GM23248 (cell line): ENCODE measurements at regions not wholly inside any gene's neighbourhood (a gene's known extent, or its start where the extent isn't known, plus 50 kb on each side); places are given as distances from the start of the nearest gene placed in this dataset.

Experiments used
- EZH2 ChIP-seq: fragments of 200-600 bp; sonication (generic); IDR thresholded peaks from 2 replicates; pipeline ENCODE4 v1.6.1; 2018; ENCODE audit warnings: antibody characterized with exemption, mild to moderate bottlenecking; ENCODE audit not compliant: insufficient read depth, poor library complexity, severe bottlenecking
- EZH2phosphoT487 ChIP-seq: fragments of 200-600 bp; sonication (generic); IDR thresholded peaks from 2 replicates; pipeline ENCODE4 v1.6.1; 2018; ENCODE audit warnings: antibody characterized with exemption, moderate library complexity, mild to moderate bottlenecking, low read depth; ENCODE audit not compliant: insufficient read depth

GRCh38 chr4:92172203-92172602 is 131.6 kb upstream of the GRID2 start:
- TF ChIP-seq EZH2phosphoT487: no peak
- TF ChIP-seq EZH2: no peak
